ENCODE measurements at regions not wholly inside any gene's neighbourhood (a gene's known extent, or its start where the extent isn't known, plus 50 kb on each side); places are given as distances from the start of the nearest gene placed in this dataset.

DNA sequence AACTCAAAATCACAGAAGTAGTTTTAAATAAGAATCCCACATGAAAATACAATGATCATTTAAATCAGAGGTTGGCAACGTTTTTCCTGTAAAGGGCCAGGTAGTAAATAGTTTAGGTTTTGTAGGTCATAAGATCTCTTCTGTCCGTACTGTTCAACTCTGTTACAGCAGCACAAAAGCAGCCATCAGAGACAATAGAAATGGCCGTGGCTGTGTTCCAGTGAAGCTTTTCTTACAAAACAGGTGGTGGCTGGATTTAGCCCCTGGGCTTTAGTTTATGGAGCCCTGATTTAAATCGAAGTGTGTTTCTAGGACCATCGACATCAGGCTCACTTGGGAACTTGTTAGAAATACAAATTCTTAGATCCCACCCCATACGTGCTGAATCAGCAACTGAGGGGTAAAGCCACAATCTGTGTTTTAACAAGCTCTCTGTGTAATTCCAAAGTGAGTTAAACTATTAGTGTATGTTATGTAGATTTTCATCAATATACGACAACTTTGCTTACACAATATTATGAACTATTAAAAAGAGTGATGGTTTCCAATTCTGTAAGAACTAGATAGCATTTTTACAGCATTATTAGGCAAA lies 54.8 kb upstream of the MIR17HG start:
- Histone ChIP-seq H3K4me1 (ENCODE audit: control insufficient read depth in 1 of 2, insufficient read depth in 2 of 2, low read length in 2 of 2) (no peaks in the 10 kb centered on the region), H3K79me2 (ENCODE audit: insufficient read depth, low read length) (no peaks in the 10 kb centered on the region), H3K36me3 (ENCODE audit: control insufficient read depth in 1 of 2, insufficient read depth in 2 of 2, low read length in 2 of 2) (no peaks in the 10 kb centered on the region), H3K27me3 (ENCODE audit: insufficient read depth, low read length) (no peaks in the 10 kb centered on the region), H3K4me3 (replicated peaks in 1 of 2; ENCODE audit: low read depth in 1 of 2, low read length in 2 of 2) (no peak overlapping the region), H3K9me2 (ENCODE audit: insufficient read depth) (no peaks in the 10 kb centered on the region), H3K9ac (ENCODE audit: low read length) (no peak overlapping the region), H4K20me1 (ENCODE audit: insufficient read depth) (no peaks in the 10 kb centered on the region), H3K9me3 (ENCODE audit: control insufficient read depth in 1 of 2, insufficient read depth in 1 of 2, low read depth in 1 of 2, low read length in 2 of 2) (no peaks in the 10 kb centered on the region), H2AFZ (ENCODE audit: low read depth, low read length, poor library complexity, severe bottlenecking) (no peak overlapping the region), H3K4me2 (ENCODE audit: low read length) (no peak overlapping the region), H3K27ac (ENCODE audit: low read depth, low read length) (no peak overlapping the region)
- ATAC-seq, result no peak
- RAD21 ChIA-PET (ENCODE audit: low non-redundant PET in 1 of 2, low total read pairs in 2 of 2, uncharacterized antibody in 2 of 2, unreplicated experiment in 2 of 2), result no interaction called here
- BruUV-seq (replicated peaks), result no TSS peak
- DNase-seq (ENCODE audit: low read depth, low spot score), result no peak
- POLR2A ChIA-PET, result no interaction called here
- TF ChIP-seq MAX (IDR thresholded peaks at IDR 0.05) (no peak), JUND (IDR thresholded peaks at IDR 0.05) (no peak), CBX3 (IDR thresholded peaks at IDR 0.05; ENCODE audit: low read depth) (no peak), ZFX (IDR thresholded peaks at IDR 0.05) (no peak), POLR2A (IDR thresholded peaks at IDR 0.05; ENCODE audit: borderline replicate concordance, extremely low read depth, insufficient read depth, insufficient read length) (no peak), ATF3 (IDR thresholded peaks at IDR 0.05) (no peak), EZH2phosphoT487 (IDR thresholded peaks at IDR 0.05; ENCODE audit: borderline replicate concordance) (no peak), CTCF (IDR thresholded peaks at IDR 0.05 in 2 of 3, conservative IDR thresholded peaks at IDR 0.05 in 1 of 3; ENCODE audit: borderline replicate concordance in 1 of 3, insufficient read depth in 1 of 3, low read depth in 2 of 3, low read length in 2 of 3) (no peak), EZH2 (IDR thresholded peaks at IDR 0.05) (no peak), ZNF274 (IDR thresholded peaks at IDR 0.05; ENCODE audit: low read depth, low read length) (no peak), CEBPB (IDR thresholded peaks at IDR 0.05; ENCODE audit: low read depth) (no peak), TCF7L2 (IDR thresholded peaks at IDR 0.05; ENCODE audit: borderline replicate concordance, extremely low read depth, insufficient read depth, insufficient read length) (no peak)
- TF ChIP-seq, protein P1, sequence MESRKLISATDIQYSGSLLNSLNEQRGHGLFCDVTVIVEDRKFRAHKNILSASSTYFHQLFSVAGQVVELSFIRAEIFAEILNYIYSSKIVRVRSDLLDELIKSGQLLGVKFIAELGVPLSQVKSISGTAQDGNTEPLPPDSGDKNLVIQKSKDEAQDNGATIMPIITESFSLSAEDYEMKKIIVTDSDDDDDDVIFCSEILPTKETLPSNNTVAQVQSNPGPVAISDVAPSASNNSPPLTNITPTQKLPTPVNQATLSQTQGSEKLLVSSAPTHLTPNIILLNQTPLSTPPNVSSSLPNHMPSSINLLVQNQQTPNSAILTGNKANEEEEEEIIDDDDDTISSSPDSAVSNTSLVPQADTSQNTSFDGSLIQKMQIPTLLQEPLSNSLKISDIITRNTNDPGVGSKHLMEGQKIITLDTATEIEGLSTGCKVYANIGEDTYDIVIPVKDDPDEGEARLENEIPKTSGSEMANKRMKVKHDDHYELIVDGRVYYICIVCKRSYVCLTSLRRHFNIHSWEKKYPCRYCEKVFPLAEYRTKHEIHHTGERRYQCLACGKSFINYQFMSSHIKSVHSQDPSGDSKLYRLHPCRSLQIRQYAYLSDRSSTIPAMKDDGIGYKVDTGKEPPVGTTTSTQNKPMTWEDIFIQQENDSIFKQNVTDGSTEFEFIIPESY (IDR thresholded peaks at IDR 0.05; ENCODE audit: extremely low read depth, insufficient replicate concordance, low read length), result no peak
- CTCF ChIA-PET, result no interaction called here
- intact Hi-C loops (cut with micrococcal nuclease), result no loop called here

All from HCT116 (cell line).